Posterior cingulate gyrus (tissue), 11 donors: ENCODE measurements at regions not wholly inside any gene's neighbourhood (a gene's known extent, or its start where the extent isn't known, plus 50 kb on each side); places are given as distances from the start of the nearest gene placed in this dataset.

ENCODE experiments used
- DNase-seq, 10 donors: peaks; one replicate each; pipeline versions ENCODE4 v3.0.0 to v3.0.0-alpha.2; 2020 to 2021; ENCODE audit warnings: mixed read lengths in 3 of 10
- intact Hi-C: fragments of 100-400 bp; cut with DNase I; formaldehyde crosslinking; loops from one replicate; pipeline ENCODE4 v1.15.1; 2023

DNA sequence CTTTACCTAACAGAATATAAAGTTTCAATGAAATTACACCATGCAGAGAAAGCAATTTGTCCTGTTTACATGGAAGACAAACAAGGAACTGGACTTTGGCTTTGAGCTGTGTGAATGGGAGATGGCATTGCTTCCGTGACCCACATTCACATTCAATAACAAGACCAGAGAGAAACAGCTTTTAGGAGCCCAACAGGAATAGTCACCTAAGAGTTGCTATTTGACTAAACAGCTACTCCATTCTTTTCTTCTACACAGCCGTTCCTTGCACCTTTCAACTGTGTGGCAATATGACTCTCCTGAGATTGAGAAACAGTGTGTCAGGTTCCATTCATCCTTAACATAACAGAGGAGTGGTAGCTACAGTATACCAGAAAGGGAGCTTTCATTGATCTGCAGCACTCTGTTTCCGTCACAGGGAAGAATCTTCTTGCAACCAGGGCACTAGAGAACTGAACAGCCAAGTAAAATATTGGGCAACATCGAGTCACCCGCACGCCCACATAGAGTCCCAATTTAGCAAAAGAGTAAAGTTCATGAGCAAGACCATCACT, 355.1 kb downstream of the HAO1 start:
- intact Hi-C loops = no loop called here
- no peak for DNase-seq

DNA sequence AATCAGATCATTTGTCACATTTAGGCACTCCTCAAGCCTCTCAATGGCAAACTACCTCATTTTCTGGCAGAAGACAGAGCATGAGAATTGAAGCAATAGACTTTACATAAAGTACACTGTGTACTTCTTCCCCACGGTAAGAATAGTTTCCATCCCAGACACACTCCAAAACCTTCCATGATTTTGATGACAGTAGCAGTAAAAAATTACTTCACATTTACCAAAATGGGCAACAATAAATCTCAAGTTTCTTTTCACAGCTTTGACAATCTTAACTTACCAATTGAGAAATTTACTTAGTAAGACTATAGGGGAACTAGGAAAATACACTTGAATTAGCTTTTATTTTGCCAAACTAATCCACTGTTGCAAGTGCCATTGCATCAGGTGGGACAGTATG, 353.8 kb downstream of the HAO1 start:
- intact Hi-C loops = no loop called here
- no peak for DNase-seq

DNA sequence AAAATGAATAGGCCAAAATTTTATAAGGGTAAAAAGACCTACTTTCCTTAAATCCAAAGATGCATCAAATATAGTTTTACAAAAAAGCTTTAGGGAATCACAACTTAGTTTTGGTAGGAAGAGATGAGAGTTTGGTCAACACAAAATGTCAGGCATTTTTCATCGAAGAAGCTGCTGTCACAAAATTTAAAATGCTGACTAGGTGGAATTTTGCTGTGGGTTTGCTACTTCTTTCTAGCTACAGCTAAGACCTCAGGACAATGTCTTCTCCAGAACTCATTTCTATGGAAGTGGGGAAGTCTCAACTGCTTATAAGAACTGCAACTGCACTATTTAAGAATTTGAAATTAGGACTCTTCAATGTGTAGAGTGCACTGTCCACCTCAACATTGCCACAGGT, 351.1 kb downstream of the HAO1 start:
- DNase-seq = no peak
- intact Hi-C loops = no loop called here

DNA sequence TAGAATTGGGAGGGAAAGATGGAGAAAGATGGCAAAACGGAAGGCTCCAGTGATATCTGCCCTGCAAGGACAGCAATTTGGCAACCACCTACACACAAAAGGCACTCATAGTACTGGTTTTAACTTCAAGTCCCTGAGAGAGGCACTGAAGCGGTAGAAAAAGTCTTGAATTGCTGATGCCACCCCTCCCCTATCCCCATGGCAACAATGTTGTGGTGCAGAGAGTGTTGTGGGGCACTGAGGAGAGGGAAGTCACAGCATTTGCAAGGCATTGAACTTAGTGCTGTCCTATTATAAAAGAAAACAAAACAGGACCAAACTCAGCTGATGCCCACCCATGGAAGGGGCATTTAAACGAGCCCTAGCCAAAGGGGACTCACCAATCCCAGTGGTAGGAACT, 343.7 kb downstream of the HAO1 start:
- DNase-seq = no peak
- intact Hi-C loops = no loop called here

DNA sequence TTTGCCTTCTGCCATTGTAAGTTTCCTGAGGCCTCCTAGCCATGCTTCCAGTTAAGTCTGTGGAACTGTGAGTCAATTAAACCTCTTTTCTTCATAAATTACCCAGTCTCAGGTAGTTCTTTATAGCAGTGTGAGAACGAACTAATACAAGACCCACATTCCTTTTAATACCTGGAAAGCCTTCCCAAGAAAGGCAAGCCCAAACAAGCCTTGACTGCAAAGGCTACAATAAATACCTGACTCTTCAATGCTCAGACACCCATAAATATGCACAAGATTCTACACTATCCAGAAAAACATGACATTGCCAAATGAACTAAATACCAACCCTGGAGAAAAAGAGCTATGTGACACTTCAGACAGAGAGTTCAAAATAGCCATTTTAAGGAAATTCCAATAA, 338.8 kb downstream of the HAO1 start:
- no peak for DNase-seq
- intact Hi-C loops = no loop called here

DNA sequence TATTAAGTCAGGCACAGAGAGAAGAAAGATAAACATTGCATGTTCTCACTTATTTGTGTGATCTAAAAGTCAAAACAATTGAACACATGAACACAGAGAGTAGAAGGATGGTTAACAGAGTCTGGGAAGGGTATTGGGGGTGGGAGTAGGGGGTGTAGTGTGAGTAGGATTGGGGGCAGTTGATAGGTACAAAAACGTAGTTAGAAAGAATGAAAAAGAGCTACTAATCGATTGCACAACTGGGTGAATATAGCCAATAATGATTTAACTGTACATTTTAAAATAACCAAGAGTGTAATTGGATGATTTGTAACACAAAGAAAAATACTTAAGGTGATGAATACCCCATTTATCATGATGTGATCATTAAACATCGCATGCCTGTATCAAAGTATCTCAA, 333.3 kb downstream of the HAO1 start:
- no peak for DNase-seq
- intact Hi-C loops = no loop called here

DNA sequence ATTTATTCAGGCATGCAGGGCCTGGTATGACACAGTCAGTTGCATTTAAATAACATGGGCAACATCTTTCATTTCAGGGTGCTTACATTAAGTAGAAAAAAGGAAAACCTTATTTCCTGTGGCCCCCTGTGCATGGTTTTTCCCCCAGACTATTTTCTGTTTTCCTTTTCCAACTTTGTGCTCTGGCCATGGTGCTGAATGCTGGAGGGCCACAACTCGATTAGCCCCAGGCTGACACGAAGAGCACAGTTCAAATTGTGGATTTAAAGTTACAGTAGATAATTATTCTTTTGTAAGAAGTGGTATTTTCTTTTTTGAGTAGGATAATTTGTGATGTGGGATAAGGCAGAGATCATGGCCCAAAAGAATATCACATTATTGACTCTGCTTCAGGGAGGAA, 332.0 kb downstream of the HAO1 start:
- intact Hi-C loops = no loop called here
- no peak for DNase-seq

DNA sequence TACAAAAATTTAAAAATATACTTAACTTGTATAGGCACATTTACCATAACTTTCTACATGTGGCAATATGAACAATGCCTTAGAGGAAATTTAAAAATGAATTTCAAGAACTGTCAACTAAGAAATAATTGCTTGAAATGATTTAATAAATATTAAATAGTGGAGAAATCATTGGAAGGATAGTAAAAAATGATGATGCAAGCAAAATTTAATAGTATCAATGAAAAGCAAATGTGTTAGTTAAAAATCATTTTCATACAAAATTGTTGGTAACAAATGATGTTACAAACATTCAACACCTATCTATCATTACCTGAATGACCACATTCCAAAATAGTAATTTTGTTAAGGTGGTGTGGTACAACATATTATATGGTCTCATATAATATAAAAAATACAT, 331.0 kb downstream of the HAO1 start:
- no peak for DNase-seq
- intact Hi-C loops = no loop called here

DNA sequence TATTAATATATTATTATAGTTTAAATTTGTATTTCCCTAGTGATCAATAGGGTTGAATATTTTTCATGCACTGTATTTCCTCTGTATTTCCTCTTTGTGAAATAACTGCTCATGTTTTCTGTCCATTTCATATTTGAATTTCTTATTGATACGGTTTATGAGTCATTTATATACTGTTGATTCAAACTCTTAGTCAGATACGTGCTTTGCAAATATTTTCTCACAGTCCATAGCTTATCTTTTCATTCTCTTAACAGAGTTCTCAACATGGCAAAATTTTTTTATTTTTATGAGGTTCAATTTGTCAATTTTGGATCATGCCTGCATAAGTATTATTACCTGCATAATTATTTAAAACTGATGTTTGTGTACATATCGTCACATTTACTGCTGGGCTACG, 329.6 kb downstream of the HAO1 start:
- no peak for DNase-seq
- intact Hi-C loops = no loop called here

DNA sequence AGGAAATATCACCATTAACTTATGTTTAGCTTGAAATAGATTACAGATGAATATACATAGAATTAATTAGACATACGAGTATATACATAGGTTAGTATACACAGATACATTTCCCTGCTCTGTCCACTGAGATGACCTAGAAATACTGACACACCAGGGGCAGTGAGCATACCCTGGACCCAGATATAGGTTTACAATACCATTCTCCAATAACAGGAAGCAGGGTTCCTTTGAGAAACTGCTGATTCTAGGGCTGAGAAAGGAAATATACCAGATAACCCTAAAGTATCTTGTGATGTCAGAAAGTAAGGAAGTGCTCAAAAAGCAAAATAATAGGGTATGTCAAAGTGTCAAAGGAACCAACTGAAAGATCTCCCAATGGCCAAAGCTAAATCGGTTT, 322.5 kb downstream of the HAO1 start:
- intact Hi-C loops = no loop called here
- DNase-seq = no peak

DNA sequence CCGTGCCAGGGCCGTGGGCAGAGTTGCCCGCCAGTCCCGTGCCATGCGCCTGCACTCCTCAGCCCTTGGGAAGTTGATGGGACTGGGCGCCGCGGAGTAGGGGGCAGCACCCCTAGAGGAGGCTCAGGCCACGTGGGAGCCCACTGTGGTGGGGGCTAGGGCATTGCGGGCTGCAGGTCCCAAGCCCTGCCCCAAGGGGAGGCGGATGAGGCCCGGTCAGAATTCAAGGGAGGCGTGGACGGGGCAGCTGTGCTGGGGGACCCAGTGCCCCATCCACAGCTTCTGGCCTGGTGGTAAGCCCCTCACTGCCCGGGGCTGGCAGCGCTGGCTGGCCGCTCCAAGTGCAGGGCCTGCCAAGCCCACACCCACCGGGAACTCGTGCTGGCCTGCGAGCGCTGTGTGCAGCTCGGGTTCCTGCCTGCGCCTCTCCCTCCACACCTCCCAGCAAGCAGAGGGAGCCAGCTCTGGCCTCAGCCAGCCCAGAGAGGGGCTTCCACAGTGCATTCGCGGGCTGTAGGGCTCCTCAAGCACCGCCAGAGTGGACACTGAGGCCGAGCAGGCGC, 317.8 kb downstream of the HAO1 start:
- intact Hi-C loops = no loop called here
- peak in 2 of 10 donors; percentile 54 to 61 for DNase-seq

DNA sequence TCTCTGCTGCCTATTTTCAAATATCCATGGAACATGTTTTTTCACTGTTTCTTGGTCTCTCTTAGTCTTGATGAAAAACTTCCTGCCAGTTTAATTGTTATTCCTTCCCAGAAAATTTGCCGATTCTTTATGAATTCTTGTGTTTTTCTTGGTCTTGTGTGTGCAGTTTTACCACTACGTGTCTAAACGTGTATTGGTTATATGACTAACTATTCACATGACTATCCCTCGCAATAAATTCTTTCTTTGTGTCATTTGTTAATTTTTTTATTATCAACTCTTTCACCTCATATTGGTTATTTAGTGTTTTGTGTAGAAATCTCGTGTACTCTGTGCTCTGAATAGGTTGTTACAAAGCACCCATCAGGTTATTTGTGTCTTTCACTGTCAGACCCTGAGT, 315.4 kb downstream of the HAO1 start:
- intact Hi-C loops = no loop called here
- DNase-seq = no peak

DNA sequence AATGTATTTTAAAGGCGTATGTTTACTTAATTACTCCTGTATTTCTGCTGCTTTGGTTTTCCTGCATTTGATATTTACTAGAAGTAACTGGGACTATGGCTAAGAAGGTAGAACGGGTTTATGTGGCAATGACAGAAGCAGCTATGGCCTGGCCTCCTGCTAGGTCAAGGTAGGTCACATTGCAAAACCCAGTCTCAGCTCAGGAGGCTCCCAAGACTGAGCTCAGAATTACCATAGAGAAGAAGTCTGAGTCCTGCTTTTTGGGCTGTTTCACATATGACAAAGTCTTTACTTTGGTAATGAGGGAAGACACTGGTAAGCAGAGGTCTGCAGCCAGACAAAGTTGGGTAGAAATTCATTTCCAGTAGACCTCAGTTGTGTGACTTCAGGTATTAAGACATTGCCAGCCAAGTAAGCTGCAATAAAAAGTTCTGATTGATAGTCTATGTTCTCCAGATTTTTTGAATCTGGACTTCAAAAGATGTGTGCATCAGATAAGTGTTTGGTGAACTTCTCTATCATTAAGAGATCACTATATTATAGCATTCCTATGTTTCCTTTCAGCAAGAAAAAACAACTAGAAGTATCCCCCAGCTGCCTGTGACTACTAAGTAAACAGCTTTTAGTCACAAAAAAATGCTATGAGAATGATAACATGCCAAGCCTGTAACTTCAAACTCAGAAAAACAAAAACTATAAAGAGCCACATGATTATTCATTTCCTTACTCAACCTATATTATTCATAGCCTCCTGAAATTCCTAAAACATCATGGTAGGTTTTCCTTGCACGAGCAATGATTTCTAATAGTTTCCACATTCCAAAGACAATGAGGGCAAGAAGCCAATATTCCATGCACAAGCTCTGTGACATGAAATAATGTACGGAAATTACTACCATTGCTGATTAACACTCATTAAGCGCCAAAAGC, 312.3 kb downstream of the HAO1 start:
- DNase-seq = no peak
- intact Hi-C loops = no loop called here

DNA sequence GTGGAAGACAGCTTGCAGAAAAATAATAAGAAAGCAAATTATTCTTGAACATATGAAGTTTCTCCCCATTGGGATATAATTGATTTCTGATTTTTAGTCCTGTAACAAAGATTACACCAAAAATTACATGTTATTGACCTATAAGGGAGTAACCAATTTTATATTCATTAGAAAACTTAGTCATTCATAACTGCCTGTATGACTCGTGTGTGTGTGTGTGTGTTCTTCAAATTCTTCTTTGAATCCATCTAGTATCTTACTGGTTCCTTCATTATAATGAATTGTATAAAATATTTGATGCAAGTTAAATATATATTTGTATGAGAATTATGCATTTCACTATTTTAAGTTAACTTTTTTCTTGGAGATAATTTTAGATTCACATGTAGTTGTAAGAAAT, 310.4 kb downstream of the HAO1 start:
- no peak for DNase-seq
- intact Hi-C loops = no loop called here

DNA sequence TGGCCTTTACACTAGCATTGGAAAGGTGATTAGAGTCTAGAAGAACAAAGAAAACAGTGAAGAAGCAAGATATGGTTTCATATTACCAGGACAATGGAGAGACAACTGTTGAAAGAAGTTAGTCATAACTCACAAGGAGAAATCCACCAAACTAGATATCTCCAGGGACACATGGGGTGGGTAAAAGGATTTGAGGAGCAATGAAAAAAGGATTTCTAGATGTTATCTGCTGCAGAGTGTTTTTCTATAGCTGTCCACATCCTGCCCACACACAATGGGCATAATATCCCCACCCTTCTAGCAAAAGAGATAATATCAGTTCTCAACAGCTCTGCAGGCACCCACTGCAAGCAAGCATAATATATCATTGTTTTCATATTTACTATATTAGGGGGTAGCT, 303.1 kb downstream of the HAO1 start:
- intact Hi-C loops = no loop called here
- DNase-seq = no peak

DNA sequence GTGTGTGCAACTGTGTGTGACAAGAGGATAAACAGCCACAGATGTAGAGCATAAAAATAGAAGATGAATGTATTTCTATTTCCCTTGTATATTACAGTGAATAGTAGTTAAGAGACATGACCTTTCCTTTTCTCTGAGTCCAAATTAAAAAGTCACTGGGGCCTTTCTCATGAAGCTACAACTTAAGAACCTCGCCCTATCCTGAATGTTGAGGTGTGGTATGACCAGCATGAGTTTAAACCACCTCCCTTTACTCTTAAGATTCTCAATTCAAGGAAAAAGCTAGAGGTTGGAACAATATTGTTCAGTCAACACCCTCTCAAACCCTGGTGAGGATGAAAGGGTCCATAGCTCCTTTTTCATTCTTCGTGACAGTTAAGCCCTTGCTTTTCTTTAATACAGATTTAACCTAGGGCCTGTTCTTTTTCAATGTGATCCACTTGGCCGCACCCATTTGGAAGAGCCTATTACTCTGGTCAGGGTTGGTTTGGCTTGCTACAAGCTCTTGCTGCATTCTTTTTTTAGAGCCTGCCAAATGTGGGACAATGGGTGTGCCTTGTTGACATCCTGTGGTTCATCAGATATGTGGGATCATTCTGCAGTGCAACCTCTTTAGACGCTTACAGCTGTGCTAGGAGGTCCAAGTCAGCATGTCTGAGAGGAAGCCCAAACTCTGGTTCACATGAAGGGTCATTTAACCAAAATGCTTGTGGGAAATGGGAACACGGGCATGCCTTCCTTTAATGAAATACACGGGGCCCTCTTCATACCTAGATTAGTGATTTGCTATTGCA, 290.0 kb downstream of the HAO1 start:
- DNase-seq = no peak
- intact Hi-C loops = no loop called here

DNA sequence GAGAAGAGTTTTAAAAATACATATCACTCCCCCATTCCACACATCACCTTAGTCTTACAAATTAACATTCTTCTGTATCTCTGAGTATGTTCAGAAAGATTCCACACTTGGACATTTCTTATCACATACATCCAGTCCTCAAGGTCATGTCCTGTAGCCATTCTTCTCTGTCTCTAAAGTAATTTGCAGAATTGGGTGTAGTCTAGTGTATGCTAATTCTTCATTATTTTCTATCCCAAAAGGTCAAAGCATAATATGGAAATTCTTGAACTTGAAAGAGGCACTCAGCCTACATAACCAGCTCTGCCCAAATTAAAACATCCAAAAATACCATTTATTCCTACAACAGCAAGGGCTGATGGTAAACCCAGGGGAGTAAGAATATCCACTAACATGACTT, 286.0 kb downstream of the HAO1 start:
- intact Hi-C loops = no loop called here

DNA sequence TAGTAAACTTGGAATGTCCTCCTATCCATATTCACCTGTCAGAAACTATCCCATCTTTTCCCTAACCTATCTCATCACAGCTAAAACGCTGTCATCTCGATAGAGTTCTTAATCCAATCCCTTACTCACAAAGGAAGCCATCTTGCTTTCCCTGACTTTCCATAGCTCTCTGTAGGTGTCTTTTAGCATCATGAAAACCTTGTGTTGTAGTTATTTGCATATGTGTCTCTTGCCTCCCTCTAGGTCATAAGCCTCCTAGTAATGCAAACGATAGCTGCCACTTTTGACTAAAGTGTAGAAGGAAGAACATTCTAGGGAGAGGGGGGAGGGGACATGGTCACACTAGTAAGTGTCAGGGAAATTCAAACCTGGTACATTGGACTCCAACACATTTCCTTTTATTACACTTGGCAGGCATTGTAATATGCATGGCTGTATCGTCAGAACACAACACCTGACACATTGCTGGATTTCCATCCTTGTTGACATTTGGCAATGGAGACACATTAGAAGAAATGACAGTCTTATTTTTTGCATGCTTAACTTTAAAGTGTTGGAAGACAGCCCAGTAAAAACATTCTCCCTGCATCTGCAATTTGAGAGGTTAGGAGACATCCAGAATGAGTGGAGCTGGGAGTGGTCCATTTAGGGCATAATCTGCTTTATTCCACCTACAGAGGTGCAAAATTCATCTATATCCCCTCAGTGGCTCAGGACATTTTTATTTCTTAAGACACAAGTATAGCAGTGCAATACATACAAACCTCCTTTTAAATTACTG, 283.4 kb downstream of the HAO1 start:
- no peak for DNase-seq
- intact Hi-C loops = no loop called here

More for the DNA sequence above, 286.0 kb downstream of the HAO1 start:
- no peak for DNase-seq

DNA sequence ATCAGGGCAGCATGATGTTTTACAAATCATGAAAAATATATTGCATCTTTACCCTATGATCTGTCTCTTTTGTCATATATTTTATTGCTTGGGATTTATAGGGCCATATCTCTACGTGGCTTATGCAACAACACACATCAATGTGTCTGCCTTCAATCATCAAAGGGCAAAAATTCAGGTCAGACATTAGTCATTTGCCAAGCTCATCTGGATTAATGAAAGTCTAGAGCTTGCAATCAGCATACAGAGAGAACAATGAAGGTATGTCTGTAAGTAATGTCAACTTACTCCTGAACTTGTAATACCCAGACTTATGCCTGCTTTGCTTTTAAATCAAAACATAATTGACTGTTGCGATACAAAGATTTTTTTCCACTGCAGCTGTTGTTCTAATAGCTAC, 282.7 kb downstream of the HAO1 start:
- DNase-seq = no peak
- intact Hi-C loops = no loop called here

DNA sequence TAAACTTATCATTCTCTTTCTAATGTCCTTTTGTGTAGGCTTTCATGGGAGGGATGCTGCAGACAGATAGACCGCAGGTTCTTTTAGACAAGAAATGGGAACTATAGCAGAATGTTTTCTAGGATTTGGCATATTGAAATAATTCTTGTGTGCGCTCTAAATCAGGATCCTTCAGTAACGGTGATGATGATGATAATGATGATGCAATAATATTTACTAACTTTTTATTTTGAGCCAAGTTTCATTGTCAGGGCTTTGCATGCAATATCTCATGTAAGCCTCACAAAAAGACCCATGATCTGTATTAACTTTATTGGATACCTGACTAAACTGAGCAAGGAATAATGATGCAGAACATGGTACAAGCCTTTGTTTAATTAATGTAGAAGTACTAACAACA, 280.1 kb downstream of the HAO1 start:
- DNase-seq = no peak
- intact Hi-C loops = no loop called here

DNA sequence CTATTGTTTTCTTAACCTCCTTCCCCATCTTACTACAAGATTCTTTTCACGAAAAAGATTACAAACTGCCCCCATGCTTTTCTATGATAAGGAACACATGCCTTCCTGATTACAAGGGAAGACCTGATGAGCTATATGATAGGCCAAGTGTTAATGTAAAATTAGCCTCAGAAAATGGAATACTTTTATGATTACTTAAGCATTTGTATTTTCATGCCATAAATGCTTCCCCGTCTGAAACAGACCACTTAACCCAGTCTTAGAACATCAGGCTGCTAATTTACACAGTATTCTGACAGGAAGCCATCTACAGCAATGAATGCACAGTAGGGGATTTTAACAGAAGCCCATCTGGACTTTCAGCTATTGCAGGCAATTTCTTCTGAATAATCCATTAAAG, 274.9 kb downstream of the HAO1 start:
- DNase-seq = no peak
- intact Hi-C loops = no loop called here
